Breast epithelium (tissue), 3 donors: ENCODE measurements at regions not wholly inside any gene's neighbourhood (a gene's known extent, or its start where the extent isn't known, plus 50 kb on each side); places are given as distances from the start of the nearest gene placed in this dataset.

Experiments used
- CTCF ChIP-seq, 3 donors: fragments of 450-650 bp; IDR thresholded peaks; one replicate each; pipeline ENCODE4 v1.5.1; 2016 to 2017; ENCODE audit warnings: antibody characterized with exemption in 3 of 3, mild to moderate bottlenecking in 3 of 3, moderate library complexity in 3 of 3
- POLR2A ChIP-seq: fragments of 450-650 bp; IDR thresholded peaks from one replicate; pipeline ENCODE4 v1.6.1; 2016; ENCODE audit warnings: antibody characterized with exemption, mild to moderate bottlenecking, moderate library complexity

- no peak for TF ChIP-seq CTCF (IDR thresholded peaks at IDR 0.05)
- TF ChIP-seq POLR2A = no peak
These were observed 328.0 kb downstream of the TGFB2 start for GRCh38 chr1:218673170-218673569.
